NT2/D1 (cell line): ENCODE measurements at regions not wholly inside any gene's neighbourhood (a gene's known extent, or its start where the extent isn't known, plus 50 kb on each side); places are given as distances from the start of the nearest gene placed in this dataset.

Experiments used
- DNase-seq: peaks from one replicate; pipeline ENCODE4 v3.0.0-alpha.2; 2011; ENCODE audit warnings: low read depth, low spot score
- H3K27me3 ChIP-seq: 2 replicates; pipeline ENCODE4 v1.6.0; 2011; ENCODE audit warnings: mild to moderate bottlenecking; ENCODE audit not compliant: insufficient read length, insufficient read depth
- H3K36me3 ChIP-seq: 2 replicates; pipeline ENCODE4 v1.6.1; 2011; ENCODE audit warnings: mild to moderate bottlenecking, low read length, mixed read lengths; ENCODE audit not compliant: insufficient read depth, insufficient read length
- H3K4me1 ChIP-seq: 2 replicates; pipeline ENCODE4 v1.5.1; 2011; ENCODE audit not compliant: insufficient read depth, insufficient read length
- H3K4me3 ChIP-seq: 2 replicates; pipeline ENCODE4 v1.5.1; 2011; ENCODE audit warnings: low read depth; ENCODE audit not compliant: insufficient read length
- H3K9ac ChIP-seq: 2 replicates; pipeline ENCODE4 v1.6.0; 2011; ENCODE audit warnings: low read depth; ENCODE audit not compliant: insufficient read length
- H3K9me3 ChIP-seq: 2 replicates; pipeline ENCODE4 v1.5.1; 2011; ENCODE audit warnings: mild to moderate bottlenecking, low read length; ENCODE audit not compliant: insufficient read depth
- SUZ12 ChIP-seq: IDR thresholded peaks from 2 replicates; pipeline ENCODE4 v1.6.1; 2011; ENCODE audit not compliant: insufficient read length, insufficient read depth; ENCODE audit errors: extremely low read depth
- YY1 ChIP-seq: IDR thresholded peaks from 2 replicates; pipeline ENCODE4 v1.6.1; 2011; ENCODE audit not compliant: insufficient read length, insufficient read depth
- ZNF274 ChIP-seq: IDR thresholded peaks from 2 replicates; pipeline ENCODE4 v1.6.1; 2011; ENCODE audit warnings: mild to moderate bottlenecking, low read depth, low read length

DNA sequence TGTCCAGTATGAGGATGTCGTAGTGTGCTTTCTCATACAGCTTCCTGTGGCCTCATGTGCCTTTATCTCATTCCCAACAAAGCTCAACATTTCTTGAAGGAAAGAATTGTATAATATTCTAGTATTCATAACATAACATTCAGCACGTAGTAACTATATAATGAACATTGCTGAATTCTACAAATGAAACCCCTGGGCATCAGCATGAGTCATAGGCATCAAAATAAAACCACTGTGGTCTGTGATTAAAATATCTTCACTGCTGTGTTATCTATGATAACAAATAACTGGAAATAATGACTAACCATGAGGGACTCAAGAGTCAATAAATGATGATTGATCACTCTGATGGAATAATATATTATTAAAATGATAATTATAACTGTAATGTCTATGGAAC lies 255.2 kb downstream of the EMP1 start:
- no peak overlapping the region for H3K4me3 ChIP-seq
- no peaks in the 10 kb centered on the region for H3K36me3 ChIP-seq
- H3K9ac ChIP-seq, result no peak overlapping the region
- H3K4me1 ChIP-seq, result no peaks in the 10 kb centered on the region
- TF ChIP-seq SUZ12 (no peak), ZNF274 (no peak), YY1 (no peak)
- no peaks in the 10 kb centered on the region for H3K27me3 ChIP-seq
- DNase-seq, result no peak
- peaks cover 13% of the 10 kb centered on the region; the same call in 1 of the 2 replicates for H3K9me3 ChIP-seq

DNA sequence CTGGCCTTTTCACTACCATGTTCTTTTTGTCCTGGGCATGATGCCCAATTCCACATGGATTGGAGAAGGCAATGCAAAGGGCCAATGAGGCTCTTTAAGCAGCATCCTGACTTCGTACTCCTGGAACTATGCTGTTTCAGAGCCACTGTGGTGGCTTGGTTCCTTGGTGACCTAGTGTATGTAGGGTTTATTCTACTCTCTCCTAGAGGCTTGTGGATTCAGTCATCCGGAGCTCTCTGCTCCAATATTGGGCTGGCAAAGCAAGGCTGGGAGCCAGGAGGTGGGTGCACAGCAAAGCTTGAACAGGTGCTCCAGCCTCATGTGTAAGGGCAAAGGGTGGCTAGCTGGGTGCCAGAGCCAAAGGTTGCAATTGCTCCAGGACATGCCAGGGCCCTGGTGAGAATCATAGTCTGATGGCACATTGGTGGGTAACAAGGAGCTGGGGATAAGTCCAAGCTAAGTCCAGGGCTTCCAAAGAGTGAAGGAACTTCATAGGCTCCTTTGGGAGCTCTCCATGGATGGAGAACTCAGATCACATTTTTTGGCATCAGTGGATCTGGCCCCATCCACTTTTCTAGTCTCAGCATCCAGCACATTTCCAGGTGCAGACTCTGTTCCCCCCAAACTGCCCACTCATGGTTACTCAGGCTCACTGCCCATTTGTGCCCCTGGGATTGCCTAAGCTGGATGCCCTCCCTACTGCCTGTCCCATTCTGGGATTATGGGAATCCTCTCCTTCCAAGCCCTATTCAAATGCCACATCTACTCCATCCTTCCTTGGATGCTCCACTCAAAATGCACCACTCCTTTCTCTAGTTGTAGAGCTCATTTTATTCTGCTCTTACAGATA lies 253.9 kb downstream of the EMP1 start:
- H3K27me3 ChIP-seq, result no peaks in the 10 kb centered on the region

DNA sequence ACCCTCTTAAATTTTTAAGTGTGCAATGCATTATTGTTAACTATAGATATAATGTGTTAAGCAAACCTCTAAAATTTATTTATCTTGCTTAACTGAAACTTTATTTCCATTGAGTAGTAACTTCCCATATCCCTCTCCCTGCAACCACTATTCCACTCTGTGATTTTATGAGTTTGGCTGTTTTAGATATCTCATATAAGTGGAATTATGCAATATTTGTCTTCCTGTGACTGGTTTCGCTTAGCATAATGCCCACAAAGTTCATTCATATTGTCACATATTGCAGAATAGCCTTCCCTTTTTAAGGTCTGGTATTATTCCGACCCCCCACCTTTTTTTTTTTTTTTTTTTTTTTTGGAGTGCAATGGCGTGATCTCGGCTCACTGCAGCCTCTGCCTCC lies 247.6 kb downstream of the EMP1 start:
- Histone ChIP-seq H3K9me3 (peaks cover under 1% of the 10 kb centered on the region; the same call in 1 of the 2 replicates), H3K36me3 (no peaks in the 10 kb centered on the region), H3K27me3 (no peaks in the 10 kb centered on the region), H3K4me1 (no peaks in the 10 kb centered on the region), H3K4me3 (no peak overlapping the region), H3K9ac (no peak overlapping the region)
- DNase-seq, result no peak
- TF ChIP-seq SUZ12 (no peak), YY1 (no peak), ZNF274 (no peak)

More for the DNA sequence above, 253.9 kb downstream of the EMP1 start:
- Histone ChIP-seq H3K4me1 (no peaks in the 10 kb centered on the region), H3K4me3 (no peak overlapping the region), H3K9me3 (peaks cover 13% of the 10 kb centered on the region; the same call in 1 of the 2 replicates), H3K9ac (no peak overlapping the region), H3K36me3 (no peaks in the 10 kb centered on the region)
- no peak for DNase-seq
- TF ChIP-seq ZNF274 (no peak), SUZ12 (no peak), YY1 (no peak)

DNA sequence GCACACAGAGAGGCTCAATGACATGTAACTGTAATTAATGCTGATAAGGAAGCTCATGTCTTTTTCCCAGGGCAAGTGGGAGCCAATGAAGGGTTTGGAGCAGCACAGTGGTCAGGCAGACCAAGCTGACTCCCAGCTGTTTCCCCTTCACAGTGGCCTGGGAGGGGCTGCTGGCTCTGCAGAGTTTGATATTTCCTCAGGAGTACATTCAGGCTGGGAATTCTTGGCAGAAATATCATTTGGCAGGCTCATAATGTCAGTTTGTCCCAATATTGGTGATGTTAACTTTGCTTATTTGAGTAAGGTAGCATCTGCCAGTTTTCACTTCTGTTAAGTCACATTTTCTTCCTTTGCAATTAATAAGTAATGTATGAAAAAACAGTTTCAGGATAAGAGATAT lies 247.0 kb downstream of the EMP1 start:
- TF ChIP-seq YY1, result no peak
- TF ChIP-seq ZNF274, result no peak
- TF ChIP-seq SUZ12, result no peak
- H3K9ac ChIP-seq, result no peak overlapping the region
- H3K9me3 ChIP-seq, result peaks cover 7% of the 10 kb centered on the region; the same call in 1 of the 2 replicates
- H3K4me1 ChIP-seq, result no peaks in the 10 kb centered on the region
- H3K27me3 ChIP-seq, result no peaks in the 10 kb centered on the region
- no peaks in the 10 kb centered on the region for H3K36me3 ChIP-seq
- no peak overlapping the region for H3K4me3 ChIP-seq
- DNase-seq, result no peak

DNA sequence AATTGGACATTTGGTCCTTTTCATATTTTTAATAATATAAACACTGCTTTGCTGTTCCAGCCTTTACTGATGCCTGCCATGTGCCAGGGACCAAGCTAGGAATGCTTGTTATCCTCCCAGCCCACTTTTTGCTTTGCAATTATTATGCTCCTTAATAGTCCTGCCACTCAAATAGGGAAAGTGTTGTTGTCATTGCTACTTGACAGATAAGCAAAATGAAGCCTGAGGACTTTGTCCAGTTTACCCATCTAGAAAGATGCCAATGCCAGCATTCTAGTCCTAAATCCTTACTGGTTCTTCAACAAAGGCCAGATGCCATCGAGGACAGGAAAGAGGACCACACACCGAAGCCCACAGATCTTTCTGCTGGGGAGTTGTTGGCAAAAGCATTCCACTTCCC lies 246.5 kb downstream of the EMP1 start:
- Histone ChIP-seq H3K27me3 (no peaks in the 10 kb centered on the region), H3K4me3 (no peak overlapping the region), H3K4me1 (no peaks in the 10 kb centered on the region), H3K36me3 (no peaks in the 10 kb centered on the region), H3K9ac (no peak overlapping the region), H3K9me3 (peaks cover 11% of the 10 kb centered on the region)
- no peak for TF ChIP-seq ZNF274
- no peak for TF ChIP-seq YY1
- TF ChIP-seq SUZ12, result no peak
- DNase-seq, result no peak

DNA sequence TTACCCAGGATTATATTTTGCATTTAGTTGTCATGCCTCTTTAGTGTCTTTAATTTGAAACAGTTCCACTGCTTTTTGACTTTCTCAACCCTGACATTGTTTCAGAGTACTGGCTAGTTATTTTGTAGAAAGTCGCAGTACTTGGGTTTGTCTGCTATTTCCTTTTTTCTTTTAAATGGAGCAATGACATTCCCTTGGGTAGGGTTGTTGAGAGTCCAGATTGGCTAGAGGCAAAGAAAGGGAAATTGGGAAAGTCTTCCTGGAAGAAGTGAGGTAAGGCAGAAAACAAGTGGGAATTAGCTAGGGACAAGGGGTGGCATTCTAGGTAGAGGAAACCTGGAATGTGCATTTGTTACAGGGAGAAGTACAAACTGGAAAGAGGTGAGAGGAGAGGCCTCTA lies 245.9 kb downstream of the EMP1 start:
- Histone ChIP-seq H3K4me1 (no peaks in the 10 kb centered on the region), H3K36me3 (no peaks in the 10 kb centered on the region), H3K9ac (no peak overlapping the region), H3K27me3 (no peaks in the 10 kb centered on the region), H3K4me3 (no peak overlapping the region), H3K9me3 (peaks cover 17% of the 10 kb centered on the region)
- no peak for TF ChIP-seq SUZ12
- no peak for TF ChIP-seq YY1
- no peak for TF ChIP-seq ZNF274
- DNase-seq, result no peak

DNA sequence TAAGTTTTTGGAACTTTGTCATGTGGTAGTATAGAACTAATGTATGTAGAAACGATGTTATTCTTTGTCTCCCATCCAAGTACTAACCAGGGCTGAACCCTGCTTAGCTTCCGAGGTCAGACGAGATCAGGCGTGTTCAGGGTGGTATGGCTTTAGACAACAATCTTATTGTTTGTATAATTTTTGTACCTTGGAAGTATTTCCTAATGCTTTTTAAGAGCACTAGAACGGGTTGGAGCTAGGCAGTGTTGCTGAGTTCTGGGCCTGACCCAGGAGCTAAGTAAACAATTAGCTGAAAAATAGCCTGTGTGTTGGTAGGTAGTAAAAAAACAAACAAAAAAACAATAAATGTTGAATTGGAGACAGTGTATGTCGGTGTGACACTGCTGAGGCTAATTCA lies 244.3 kb downstream of the EMP1 start:
- no peaks in the 10 kb centered on the region for H3K36me3 ChIP-seq

DNA sequence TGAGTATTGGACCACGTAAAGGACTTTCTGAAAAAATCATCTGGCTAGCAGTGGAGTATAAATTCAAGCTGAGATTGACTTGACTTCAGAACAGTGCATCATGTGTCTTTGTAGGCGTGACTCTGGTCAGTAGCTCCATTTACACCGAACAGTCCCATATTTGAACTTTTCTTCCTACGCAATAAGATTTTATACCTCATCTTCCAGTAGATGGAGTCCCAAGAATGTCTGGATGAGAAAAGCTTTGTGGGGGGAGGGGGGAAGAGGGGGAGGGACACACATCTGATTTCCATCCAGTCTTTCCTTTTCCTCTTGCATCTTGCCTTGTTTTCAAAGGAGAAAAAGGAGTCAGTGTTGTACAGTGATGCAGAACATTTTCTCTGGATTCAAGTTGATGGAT lies 241.0 kb downstream of the EMP1 start:
- Histone ChIP-seq H3K9me3 (peaks cover 32% of the 10 kb centered on the region), H3K27me3 (no peaks in the 10 kb centered on the region), H3K4me3 (no peak overlapping the region), H3K4me1 (peaks cover 13% of the 10 kb centered on the region), H3K36me3 (no peaks in the 10 kb centered on the region), H3K9ac (no peak overlapping the region)
- TF ChIP-seq ZNF274 (no peak), SUZ12 (no peak), YY1 (no peak)
- no peak for DNase-seq

More for the DNA sequence above, 244.3 kb downstream of the EMP1 start:
- Histone ChIP-seq H3K27me3 (no peaks in the 10 kb centered on the region), H3K4me3 (no peak overlapping the region), H3K4me1 (peaks cover 13% of the 10 kb centered on the region), H3K9me3 (peaks cover 32% of the 10 kb centered on the region), H3K9ac (no peak overlapping the region)
- TF ChIP-seq SUZ12 (no peak), ZNF274 (no peak), YY1 (no peak)
- DNase-seq, result no peak
